WTC11 (cell line): ENCODE measurements at regions not wholly inside any gene's neighbourhood (a gene's known extent, or its start where the extent isn't known, plus 50 kb on each side); places are given as distances from the start of the nearest gene placed in this dataset.

Experiments
- ATAC-seq: fragments of 200-7000 bp; cut with Tn5 transposase; 2 replicates; pipeline ENCODE4 v1.10.0; 2021; ENCODE audit warnings: mild to moderate bottlenecking, moderate library complexity
- CTCF ChIA-PET: fragments of 300-600 bp; sonication (Branson Sonifier 250); formaldehyde crosslinking; loops from one replicate; lab custom pipeline; 2021; ENCODE audit warnings: antibody characterized with exemption; lab: Charles Lee
- POLR2A ChIA-PET: fragments of 350-600 bp; sonication (Branson Sonifier 250); formaldehyde crosslinking; loops from one replicate; lab custom pipeline; 2021; ENCODE audit warnings: antibody characterized with exemption; lab: Charles Lee
- DNase-seq: peaks from one replicate; pipeline ENCODE4 v3.0.0; 2021; ENCODE audit warnings: low spot score
- H3K27ac Mint-ChIP-seq: 2 replicates; pipeline ENCODE4 v1.8.0; 2021; ENCODE audit warnings: mixed read lengths
- H3K27me3 Mint-ChIP-seq: 2 replicates; pipeline ENCODE4 v1.8.0; 2021; ENCODE audit warnings: low read depth, mild to moderate bottlenecking, moderate library complexity, mixed read lengths
- H3K36me3 Mint-ChIP-seq: 2 replicates; pipeline ENCODE4 v1.8.0; 2021; ENCODE audit warnings: mixed read lengths
- H3K4me1 Mint-ChIP-seq: 2 replicates; pipeline ENCODE4 v1.8.0; 2022; ENCODE audit warnings: mixed read lengths
- H3K4me3 Mint-ChIP-seq: 2 replicates; pipeline ENCODE4 v1.8.0; 2021; ENCODE audit warnings: mild to moderate bottlenecking, moderate library complexity, mixed read lengths
- H3K9me3 Mint-ChIP-seq: 2 replicates; pipeline ENCODE4 v1.8.0; 2021; ENCODE audit warnings: mixed read lengths
- CREM ChIP-seq: sonication (generic); formaldehyde crosslinking; IDR thresholded peaks from 2 replicates; pipeline ENCODE4 v1.8.1; 2022; ENCODE audit warnings: mild to moderate bottlenecking, missing genetic modification reagents, moderate library complexity
- FOXJ3 ChIP-seq: sonication (generic); formaldehyde crosslinking; IDR thresholded peaks from 2 replicates; pipeline ENCODE4 v1.9.0; 2021; ENCODE audit warnings: missing genetic modification reagents, mild to moderate bottlenecking, borderline replicate concordance
- IRF2 ChIP-seq: sonication (generic); formaldehyde crosslinking; IDR thresholded peaks from 2 replicates; pipeline ENCODE4 v1.8.0; 2022; ENCODE audit warnings: low read depth, missing genetic modification reagents, borderline replicate concordance
- MYBL2 ChIP-seq: sonication (generic); formaldehyde crosslinking; IDR thresholded peaks from 2 replicates; pipeline ENCODE4 v1.8.1; 2023; ENCODE audit warnings: mild to moderate bottlenecking, moderate library complexity, missing genetic modification reagents
- NFE2L1 ChIP-seq: sonication (generic); formaldehyde crosslinking; IDR thresholded peaks from 2 replicates; pipeline ENCODE4 v1.8.1; 2023; ENCODE audit warnings: missing genetic modification reagents
- NR2C2 ChIP-seq: sonication (generic); formaldehyde crosslinking; IDR thresholded peaks from 2 replicates; pipeline ENCODE4 v1.8.0; 2022; ENCODE audit warnings: mild to moderate bottlenecking, missing genetic modification reagents
- SMAD3 ChIP-seq: sonication (generic); formaldehyde crosslinking; IDR thresholded peaks from 2 replicates; pipeline ENCODE4 v1.8.0; 2022; ENCODE audit warnings: missing genetic modification reagents, mild to moderate bottlenecking, borderline replicate concordance
- TCF7 ChIP-seq: sonication (generic); formaldehyde crosslinking; IDR thresholded peaks from 2 replicates; pipeline ENCODE4 v1.8.0; 2022; ENCODE audit warnings: mild to moderate bottlenecking, low read depth, missing genetic modification reagents, moderate library complexity
- TEAD1 ChIP-seq: sonication (generic); formaldehyde crosslinking; IDR thresholded peaks from 2 replicates; pipeline ENCODE4 v1.8.0; 2022; ENCODE audit warnings: mild to moderate bottlenecking, missing genetic modification reagents
- ZNF317 ChIP-seq: sonication (generic); formaldehyde crosslinking; IDR thresholded peaks from 2 replicates; pipeline ENCODE4 v1.8.1; 2023; ENCODE audit warnings: low read depth, mild to moderate bottlenecking, moderate library complexity, missing genetic modification reagents, borderline replicate concordance
- TF ChIP-seq, protein P1 (sequence below): sonication (generic); formaldehyde crosslinking; IDR thresholded peaks from 2 replicates; pipeline ENCODE4 v1.8.0; 2022; ENCODE audit warnings: mild to moderate bottlenecking, missing genetic modification reagents
- TF ChIP-seq, protein P2 (sequence below): fragments of 250-450 bp; sonication (Bioruptor Pico); IDR thresholded peaks from 2 replicates; pipeline ENCODE4 v1.9.0; 2021; ENCODE audit warnings: moderate library complexity, mild to moderate bottlenecking, inconsistent platforms, borderline replicate concordance
- TF ChIP-seq, protein P3 (sequence below): sonication (generic); formaldehyde crosslinking; IDR thresholded peaks from 2 replicates; pipeline ENCODE4 v1.8.1; 2022; ENCODE audit warnings: mild to moderate bottlenecking, missing genetic modification reagents, moderate library complexity, borderline replicate concordance
- TF ChIP-seq, protein P4 (sequence below): sonication (generic); formaldehyde crosslinking; IDR thresholded peaks from 2 replicates; pipeline ENCODE4 v1.8.1; 2023; ENCODE audit warnings: mild to moderate bottlenecking, missing genetic modification reagents, moderate library complexity
- TF ChIP-seq, protein P5 (sequence below): fragments of 250-450 bp; sonication (Bioruptor Pico); IDR thresholded peaks from 2 replicates; pipeline ENCODE4 v2.1.2; 2022; ENCODE audit warnings: mild to moderate bottlenecking, moderate library complexity
- TF ChIP-seq, protein P6 (sequence below): fragments of 250-450 bp; sonication (Bioruptor Pico); IDR thresholded peaks from 2 replicates; pipeline ENCODE4 v1.8.0; 2021; ENCODE audit warnings: mild to moderate bottlenecking
- TF ChIP-seq, protein P7 (sequence below): fragments of 250-450 bp; sonication (Bioruptor Pico); IDR thresholded peaks from 2 replicates; pipeline ENCODE4 v1.9.0; 2021; ENCODE audit warnings: mild to moderate bottlenecking
- TF ChIP-seq, protein P8 (sequence below): sonication (generic); formaldehyde crosslinking; IDR thresholded peaks from 2 replicates; pipeline ENCODE4 v1.8.0; 2023; ENCODE audit warnings: missing genetic modification reagents, mild to moderate bottlenecking, borderline replicate concordance
- TF ChIP-seq, protein P9 (sequence below): sonication (generic); formaldehyde crosslinking; IDR thresholded peaks from 2 replicates; pipeline ENCODE4 v1.8.1; 2023; ENCODE audit warnings: mild to moderate bottlenecking, missing genetic modification reagents, moderate library complexity

DNA sequence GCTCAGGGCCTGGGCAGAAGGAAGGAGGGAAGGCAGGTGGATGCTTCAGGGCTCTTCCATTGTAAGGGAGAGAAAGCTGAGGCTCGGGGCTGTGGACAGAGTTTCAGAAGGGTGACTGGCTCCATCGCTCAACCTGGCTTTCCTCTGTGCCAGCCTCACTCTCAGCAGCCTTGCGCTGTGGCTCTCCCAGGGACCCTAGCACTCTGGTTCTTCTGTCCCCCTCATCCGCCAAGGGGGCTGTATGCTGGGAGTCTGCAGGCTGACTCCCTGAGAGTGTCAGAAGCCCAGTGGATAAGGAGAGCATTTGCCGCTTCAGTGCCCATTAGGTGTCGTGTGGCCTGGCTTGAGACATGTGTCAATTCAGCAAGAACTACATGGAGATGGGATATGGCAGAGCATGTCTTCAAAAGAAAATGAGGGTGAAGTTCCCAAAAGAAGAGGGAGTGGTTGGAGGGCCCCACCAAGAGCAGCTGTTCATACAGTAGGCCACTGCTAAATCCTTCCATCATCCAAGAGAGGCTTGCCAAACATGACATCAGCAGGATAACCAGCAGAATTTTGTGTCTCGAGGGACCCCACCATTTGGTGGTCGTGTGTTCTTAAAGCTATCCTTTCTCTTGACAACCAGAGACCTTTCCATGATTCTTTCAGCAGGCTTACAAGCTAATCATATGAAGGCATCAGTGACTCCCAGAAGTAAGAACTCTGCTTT lies 148.2 kb downstream of the IRX5 start:
- H3K36me3 Mint-ChIP-seq, result no peaks in the 10 kb centered on the region
- ATAC-seq (no peak), DNase-seq (no peak)
- no peak overlapping the region for H3K27ac Mint-ChIP-seq
- H3K4me3 Mint-ChIP-seq, result no peak overlapping the region
- H3K27me3 Mint-ChIP-seq, result no peaks in the 10 kb centered on the region; the same call in 1 of the 2 replicates
- TF ChIP-seq, protein P1, sequence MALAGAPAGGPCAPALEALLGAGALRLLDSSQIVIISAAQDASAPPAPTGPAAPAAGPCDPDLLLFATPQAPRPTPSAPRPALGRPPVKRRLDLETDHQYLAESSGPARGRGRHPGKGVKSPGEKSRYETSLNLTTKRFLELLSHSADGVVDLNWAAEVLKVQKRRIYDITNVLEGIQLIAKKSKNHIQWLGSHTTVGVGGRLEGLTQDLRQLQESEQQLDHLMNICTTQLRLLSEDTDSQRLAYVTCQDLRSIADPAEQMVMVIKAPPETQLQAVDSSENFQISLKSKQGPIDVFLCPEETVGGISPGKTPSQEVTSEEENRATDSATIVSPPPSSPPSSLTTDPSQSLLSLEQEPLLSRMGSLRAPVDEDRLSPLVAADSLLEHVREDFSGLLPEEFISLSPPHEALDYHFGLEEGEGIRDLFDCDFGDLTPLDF (CRISPR knock-in tag), result no peak
- TF ChIP-seq NR2C2 (CRISPR knock-in tag) (no peak), FOXJ3 (CRISPR knock-in tag) (no peak), SMAD3 (CRISPR knock-in tag) (no peak), CREM (CRISPR knock-in tag) (no peak), MYBL2 (CRISPR knock-in tag) (no peak)
- TF ChIP-seq, protein P2, sequence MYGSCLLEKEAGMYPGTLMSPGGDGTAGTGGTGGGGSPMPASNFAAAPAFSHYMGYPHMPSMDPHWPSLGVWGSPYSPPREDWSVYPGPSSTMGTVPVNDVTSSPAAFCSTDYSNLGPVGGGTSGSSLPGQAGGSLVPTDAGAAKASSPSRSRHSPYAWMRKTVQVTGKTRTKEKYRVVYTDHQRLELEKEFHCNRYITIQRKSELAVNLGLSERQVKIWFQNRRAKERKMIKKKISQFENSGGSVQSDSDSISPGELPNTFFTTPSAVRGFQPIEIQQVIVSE (CRISPR knock-in tag), result no peak
- TF ChIP-seq, protein P3, sequence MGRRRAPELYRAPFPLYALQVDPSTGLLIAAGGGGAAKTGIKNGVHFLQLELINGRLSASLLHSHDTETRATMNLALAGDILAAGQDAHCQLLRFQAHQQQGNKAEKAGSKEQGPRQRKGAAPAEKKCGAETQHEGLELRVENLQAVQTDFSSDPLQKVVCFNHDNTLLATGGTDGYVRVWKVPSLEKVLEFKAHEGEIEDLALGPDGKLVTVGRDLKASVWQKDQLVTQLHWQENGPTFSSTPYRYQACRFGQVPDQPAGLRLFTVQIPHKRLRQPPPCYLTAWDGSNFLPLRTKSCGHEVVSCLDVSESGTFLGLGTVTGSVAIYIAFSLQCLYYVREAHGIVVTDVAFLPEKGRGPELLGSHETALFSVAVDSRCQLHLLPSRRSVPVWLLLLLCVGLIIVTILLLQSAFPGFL, result no peak
- no peaks in the 10 kb centered on the region for H3K4me1 Mint-ChIP-seq
- ChIA-PET CTCF (no interaction called here), POLR2A (no interaction called here)
- peaks cover 12% of the 10 kb centered on the region for H3K9me3 Mint-ChIP-seq

DNA sequence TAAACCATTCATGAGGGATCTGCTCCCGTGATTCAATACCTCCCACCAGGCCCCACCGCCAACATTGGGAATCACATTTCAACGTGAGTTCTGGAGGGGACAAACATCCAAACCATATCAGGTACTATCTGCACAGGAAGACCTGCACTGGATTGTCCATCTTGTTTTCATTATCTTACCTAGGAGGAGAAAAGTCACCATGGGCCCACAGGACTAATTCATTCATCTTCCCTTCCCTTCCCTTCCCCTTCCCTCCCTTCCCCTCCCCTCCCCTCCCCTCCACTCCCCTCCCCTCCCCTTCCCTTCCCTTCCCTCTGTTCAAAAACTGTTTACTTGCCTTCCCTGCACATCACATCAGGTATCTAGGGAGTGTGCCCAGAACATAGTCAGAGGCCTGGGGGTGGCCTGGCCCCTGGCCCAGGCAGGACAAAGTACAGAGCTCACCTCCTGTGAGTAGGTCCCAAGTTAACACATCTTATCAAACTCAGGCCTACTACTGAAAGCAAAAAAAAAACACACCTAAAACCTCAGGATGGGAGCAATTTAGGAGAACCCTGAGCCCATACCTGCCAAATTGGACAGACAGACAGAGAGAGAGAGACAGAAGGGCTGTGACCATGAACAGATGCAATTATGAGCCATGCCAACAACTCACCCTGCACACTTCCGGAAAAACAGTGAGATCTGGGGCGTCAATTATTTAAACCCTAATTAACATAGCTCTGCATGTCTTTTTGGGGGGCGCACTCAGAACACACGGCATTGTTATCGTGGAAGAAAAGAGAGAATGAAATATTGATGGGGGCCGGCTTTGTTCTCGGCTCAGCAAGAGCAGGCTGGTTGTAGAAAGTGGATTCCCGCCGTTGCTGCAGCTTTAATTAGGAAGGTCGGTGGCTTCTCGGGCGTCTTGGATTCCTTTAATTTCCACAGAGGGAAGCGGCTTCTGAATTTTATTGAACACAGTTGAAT lies 151.2 kb downstream of the IRX5 start:
- Mint-ChIP-seq H3K27me3 (no peaks in the 10 kb centered on the region; the same call in 1 of the 2 replicates), H3K27ac (no peak overlapping the region), H3K36me3 (no peaks in the 10 kb centered on the region), H3K9me3 (peaks cover 12% of the 10 kb centered on the region), H3K4me3 (no peak overlapping the region), H3K4me1 (no peaks in the 10 kb centered on the region)
- ATAC-seq (no peak), DNase-seq (no peak)
- POLR2A ChIA-PET, result no interaction called here
- CTCF ChIA-PET, result no interaction called here
- TF ChIP-seq CREM (CRISPR knock-in tag) (no peak), ZNF317 (CRISPR knock-in tag) (no peak), SMAD3 (CRISPR knock-in tag) (no peak), IRF2 (CRISPR knock-in tag) (no peak), TEAD1 (CRISPR knock-in tag) (no peak), TCF7 (no peak), NFE2L1 (CRISPR knock-in tag) (no peak)
- TF ChIP-seq, protein P4, sequence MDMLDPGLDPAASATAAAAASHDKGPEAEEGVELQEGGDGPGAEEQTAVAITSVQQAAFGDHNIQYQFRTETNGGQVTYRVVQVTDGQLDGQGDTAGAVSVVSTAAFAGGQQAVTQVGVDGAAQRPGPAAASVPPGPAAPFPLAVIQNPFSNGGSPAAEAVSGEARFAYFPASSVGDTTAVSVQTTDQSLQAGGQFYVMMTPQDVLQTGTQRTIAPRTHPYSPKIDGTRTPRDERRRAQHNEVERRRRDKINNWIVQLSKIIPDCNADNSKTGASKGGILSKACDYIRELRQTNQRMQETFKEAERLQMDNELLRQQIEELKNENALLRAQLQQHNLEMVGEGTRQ (CRISPR knock-in tag), result no peak
- TF ChIP-seq, protein P5, sequence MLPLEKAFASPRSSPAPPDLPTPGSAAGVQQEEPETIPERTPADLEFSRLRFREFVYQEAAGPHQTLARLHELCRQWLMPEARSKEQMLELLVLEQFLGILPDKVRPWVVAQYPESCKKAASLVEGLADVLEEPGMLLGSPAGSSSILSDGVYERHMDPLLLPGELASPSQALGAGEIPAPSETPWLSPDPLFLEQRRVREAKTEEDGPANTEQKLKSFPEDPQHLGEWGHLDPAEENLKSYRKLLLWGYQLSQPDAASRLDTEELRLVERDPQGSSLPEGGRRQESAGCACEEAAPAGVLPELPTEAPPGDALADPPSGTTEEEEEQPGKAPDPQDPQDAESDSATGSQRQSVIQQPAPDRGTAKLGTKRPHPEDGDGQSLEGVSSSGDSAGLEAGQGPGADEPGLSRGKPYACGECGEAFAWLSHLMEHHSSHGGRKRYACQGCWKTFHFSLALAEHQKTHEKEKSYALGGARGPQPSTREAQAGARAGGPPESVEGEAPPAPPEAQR (CRISPR knock-in tag), result no peak
- TF ChIP-seq, protein P6, sequence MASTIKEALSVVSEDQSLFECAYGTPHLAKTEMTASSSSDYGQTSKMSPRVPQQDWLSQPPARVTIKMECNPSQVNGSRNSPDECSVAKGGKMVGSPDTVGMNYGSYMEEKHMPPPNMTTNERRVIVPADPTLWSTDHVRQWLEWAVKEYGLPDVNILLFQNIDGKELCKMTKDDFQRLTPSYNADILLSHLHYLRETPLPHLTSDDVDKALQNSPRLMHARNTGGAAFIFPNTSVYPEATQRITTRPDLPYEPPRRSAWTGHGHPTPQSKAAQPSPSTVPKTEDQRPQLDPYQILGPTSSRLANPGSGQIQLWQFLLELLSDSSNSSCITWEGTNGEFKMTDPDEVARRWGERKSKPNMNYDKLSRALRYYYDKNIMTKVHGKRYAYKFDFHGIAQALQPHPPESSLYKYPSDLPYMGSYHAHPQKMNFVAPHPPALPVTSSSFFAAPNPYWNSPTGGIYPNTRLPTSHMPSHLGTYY (CRISPR knock-in tag), result no peak
- TF ChIP-seq, protein P7, sequence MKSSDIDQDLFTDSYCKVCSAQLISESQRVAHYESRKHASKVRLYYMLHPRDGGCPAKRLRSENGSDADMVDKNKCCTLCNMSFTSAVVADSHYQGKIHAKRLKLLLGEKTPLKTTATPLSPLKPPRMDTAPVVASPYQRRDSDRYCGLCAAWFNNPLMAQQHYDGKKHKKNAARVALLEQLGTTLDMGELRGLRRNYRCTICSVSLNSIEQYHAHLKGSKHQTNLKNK (CRISPR knock-in tag), result no peak
- TF ChIP-seq, protein P8, sequence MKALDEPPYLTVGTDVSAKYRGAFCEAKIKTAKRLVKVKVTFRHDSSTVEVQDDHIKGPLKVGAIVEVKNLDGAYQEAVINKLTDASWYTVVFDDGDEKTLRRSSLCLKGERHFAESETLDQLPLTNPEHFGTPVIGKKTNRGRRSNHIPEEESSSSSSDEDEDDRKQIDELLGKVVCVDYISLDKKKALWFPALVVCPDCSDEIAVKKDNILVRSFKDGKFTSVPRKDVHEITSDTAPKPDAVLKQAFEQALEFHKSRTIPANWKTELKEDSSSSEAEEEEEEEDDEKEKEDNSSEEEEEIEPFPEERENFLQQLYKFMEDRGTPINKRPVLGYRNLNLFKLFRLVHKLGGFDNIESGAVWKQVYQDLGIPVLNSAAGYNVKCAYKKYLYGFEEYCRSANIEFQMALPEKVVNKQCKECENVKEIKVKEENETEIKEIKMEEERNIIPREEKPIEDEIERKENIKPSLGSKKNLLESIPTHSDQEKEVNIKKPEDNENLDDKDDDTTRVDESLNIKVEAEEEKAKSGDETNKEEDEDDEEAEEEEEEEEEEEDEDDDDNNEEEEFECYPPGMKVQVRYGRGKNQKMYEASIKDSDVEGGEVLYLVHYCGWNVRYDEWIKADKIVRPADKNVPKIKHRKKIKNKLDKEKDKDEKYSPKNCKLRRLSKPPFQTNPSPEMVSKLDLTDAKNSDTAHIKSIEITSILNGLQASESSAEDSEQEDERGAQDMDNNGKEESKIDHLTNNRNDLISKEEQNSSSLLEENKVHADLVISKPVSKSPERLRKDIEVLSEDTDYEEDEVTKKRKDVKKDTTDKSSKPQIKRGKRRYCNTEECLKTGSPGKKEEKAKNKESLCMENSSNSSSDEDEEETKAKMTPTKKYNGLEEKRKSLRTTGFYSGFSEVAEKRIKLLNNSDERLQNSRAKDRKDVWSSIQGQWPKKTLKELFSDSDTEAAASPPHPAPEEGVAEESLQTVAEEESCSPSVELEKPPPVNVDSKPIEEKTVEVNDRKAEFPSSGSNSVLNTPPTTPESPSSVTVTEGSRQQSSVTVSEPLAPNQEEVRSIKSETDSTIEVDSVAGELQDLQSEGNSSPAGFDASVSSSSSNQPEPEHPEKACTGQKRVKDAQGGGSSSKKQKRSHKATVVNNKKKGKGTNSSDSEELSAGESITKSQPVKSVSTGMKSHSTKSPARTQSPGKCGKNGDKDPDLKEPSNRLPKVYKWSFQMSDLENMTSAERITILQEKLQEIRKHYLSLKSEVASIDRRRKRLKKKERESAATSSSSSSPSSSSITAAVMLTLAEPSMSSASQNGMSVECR (CRISPR knock-in tag), result no peak
- TF ChIP-seq, protein P9, sequence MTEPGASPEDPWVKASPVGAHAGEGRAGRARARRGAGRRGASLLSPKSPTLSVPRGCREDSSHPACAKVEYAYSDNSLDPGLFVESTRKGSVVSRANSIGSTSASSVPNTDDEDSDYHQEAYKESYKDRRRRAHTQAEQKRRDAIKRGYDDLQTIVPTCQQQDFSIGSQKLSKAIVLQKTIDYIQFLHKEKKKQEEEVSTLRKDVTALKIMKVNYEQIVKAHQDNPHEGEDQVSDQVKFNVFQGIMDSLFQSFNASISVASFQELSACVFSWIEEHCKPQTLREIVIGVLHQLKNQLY, result no peak
